OCI-LY1 (cell line): ENCODE measurements at regions not wholly inside any gene's neighbourhood (a gene's known extent, or its start where the extent isn't known, plus 50 kb on each side); places are given as distances from the start of the nearest gene placed in this dataset.

Source experiments
- H2AFZ ChIP-seq: fragments of 200-600 bp; sonication (generic), shearing (Covaris generic); 2 replicates; pipeline ENCODE4 v1.6.0; 2014; ENCODE audit warnings: antibody characterized with exemption, mild to moderate bottlenecking, low read length
- H3F3A ChIP-seq: fragments of 200-600 bp; sonication (generic), shearing (Covaris generic); 2 replicates; pipeline ENCODE4 v1.6.0; 2014; ENCODE audit warnings: mild to moderate bottlenecking, antibody characterized with exemption, low read length, moderate library complexity; ENCODE audit not compliant: insufficient read depth
- H3K27ac ChIP-seq: fragments of 200-600 bp; sonication (generic); 2 replicates; pipeline ENCODE4 v1.5.1; 2014; ENCODE audit warnings: low read length, mixed run types, mild to moderate bottlenecking, low read depth; ENCODE audit not compliant: poor library complexity, severe bottlenecking
- H3K27me3 ChIP-seq: fragments of 200-600 bp; sonication (generic); 2 replicates; pipeline ENCODE4 v1.6.0; 2014; ENCODE audit warnings: antibody characterized with exemption, mild to moderate bottlenecking, low read length, moderate library complexity; ENCODE audit not compliant: insufficient read depth
- H3K36me3 ChIP-seq: fragments of 200-600 bp; sonication (generic); 2 replicates; pipeline ENCODE4 v1.6.1; 2014; ENCODE audit warnings: mild to moderate bottlenecking, antibody characterized with exemption, low read length, moderate library complexity, mixed read lengths; ENCODE audit not compliant: insufficient read depth
- H3K4me1 ChIP-seq: fragments of 200-600 bp; sonication (generic); 2 replicates; pipeline ENCODE4 v1.5.1; 2014; ENCODE audit warnings: mild to moderate bottlenecking, low read length, moderate library complexity; ENCODE audit not compliant: insufficient read depth, severe bottlenecking
- H3K4me2 ChIP-seq: fragments of 200-600 bp; sonication (generic), shearing (Covaris generic); 2 replicates; pipeline ENCODE4 v1.6.1; 2014; ENCODE audit warnings: low read length
- H3K4me3 ChIP-seq: fragments of 200-600 bp; sonication (generic); 2 replicates; pipeline ENCODE4 v1.5.1; 2014; ENCODE audit warnings: low read length, low read depth, mild to moderate bottlenecking, mixed read lengths; ENCODE audit not compliant: poor library complexity, severe bottlenecking
- H3K79me2 ChIP-seq: fragments of 200-600 bp; shearing (Covaris generic); 2 replicates; pipeline ENCODE4 v1.6.1; 2016; ENCODE audit warnings: mixed run types, low read length, mixed read lengths; ENCODE audit not compliant: insufficient read depth
- H3K9ac ChIP-seq: fragments of 200-600 bp; sonication (generic), shearing (Covaris generic); 2 replicates; pipeline ENCODE4 v1.6.1; 2014; ENCODE audit warnings: mild to moderate bottlenecking, low read length, mixed read lengths
- H3K9me2 ChIP-seq: fragments of 200-600 bp; sonication (generic), shearing (Covaris generic); 2 replicates; pipeline ENCODE4 v1.6.1; 2014; ENCODE audit warnings: low read depth, mild to moderate bottlenecking, low read length, mixed read lengths
- H3K9me3 ChIP-seq: fragments of 200-600 bp; shearing (Covaris generic); 2 replicates; pipeline ENCODE4 v1.6.1; 2014; ENCODE audit warnings: low read length, mixed read lengths
- H4K20me1 ChIP-seq: fragments of 200-600 bp; sonication (generic), shearing (Covaris generic); 2 replicates; pipeline ENCODE4 v1.6.0; 2016; ENCODE audit warnings: mild to moderate bottlenecking, low read length; ENCODE audit not compliant: insufficient read depth
- CTCF ChIP-seq: fragments of 200-600 bp; sonication (generic), shearing (Covaris generic); IDR thresholded peaks from 2 replicates; pipeline ENCODE4 v1.5.1; 2017; ENCODE audit warnings: mild to moderate bottlenecking, antibody characterized with exemption, low read length, moderate library complexity, mixed read lengths
- EZH2 ChIP-seq: fragments of 200-600 bp; sonication (generic), shearing (Covaris generic); IDR thresholded peaks from 2 replicates; pipeline ENCODE4 v1.8.0; 2017; ENCODE audit warnings: borderline replicate concordance, mixed run types, mild to moderate bottlenecking, antibody characterized with exemption, low read length, moderate library complexity, mixed read lengths

GRCh38 chr11:15374418-15374817 is 259.7 kb downstream of the INSC start:
- no peak overlapping the region for H3K4me2 ChIP-seq
- no peaks in the 10 kb centered on the region for H4K20me1 ChIP-seq
- no peaks in the 10 kb centered on the region for H3F3A ChIP-seq
- H3K27me3 ChIP-seq = no peaks in the 10 kb centered on the region
- no peaks in the 10 kb centered on the region for H3K9me3 ChIP-seq
- H3K4me1 ChIP-seq = no peaks in the 10 kb centered on the region
- no peak overlapping the region for H3K27ac ChIP-seq
- H2AFZ ChIP-seq = no peak overlapping the region
- H3K9ac ChIP-seq = no peak overlapping the region
- H3K79me2 ChIP-seq = no peaks in the 10 kb centered on the region
- TF ChIP-seq EZH2 = no peak
- TF ChIP-seq CTCF = no peak
- no peaks in the 10 kb centered on the region for H3K36me3 ChIP-seq
- no peaks in the 10 kb centered on the region for H3K9me2 ChIP-seq
- H3K4me3 ChIP-seq = no peak overlapping the region

GRCh38 chr11:15378941-15379340 is 264.2 kb downstream of the INSC start:
- Histone ChIP-seq H3K4me2 (no peak overlapping the region), H3K36me3 (no peaks in the 10 kb centered on the region), H3F3A (no peaks in the 10 kb centered on the region), H3K27me3 (no peaks in the 10 kb centered on the region), H3K9ac (no peak overlapping the region), H3K27ac (no peak overlapping the region), H3K4me1 (no peaks in the 10 kb centered on the region), H3K9me3 (no peaks in the 10 kb centered on the region), H3K4me3 (no peak overlapping the region), H2AFZ (no peak overlapping the region), H3K9me2 (no peaks in the 10 kb centered on the region), H3K79me2 (no peaks in the 10 kb centered on the region), H4K20me1 (no peaks in the 10 kb centered on the region)
- TF ChIP-seq CTCF (no peak), EZH2 (no peak)

GRCh38 chr11:15379483-15379882 is 264.8 kb downstream of the INSC start:
- H3K27me3 ChIP-seq = no peaks in the 10 kb centered on the region
- H3K27ac ChIP-seq = no peak overlapping the region
- no peak overlapping the region for H3K4me2 ChIP-seq
- H3K9ac ChIP-seq = no peak overlapping the region
- TF ChIP-seq EZH2 = no peak
- no peak for TF ChIP-seq CTCF
- H3K4me3 ChIP-seq = no peak overlapping the region
- H3K79me2 ChIP-seq = no peaks in the 10 kb centered on the region
- no peaks in the 10 kb centered on the region for H4K20me1 ChIP-seq
- H3K9me3 ChIP-seq = no peaks in the 10 kb centered on the region
- H3K36me3 ChIP-seq = no peaks in the 10 kb centered on the region
- H3F3A ChIP-seq = no peaks in the 10 kb centered on the region
- H3K9me2 ChIP-seq = no peaks in the 10 kb centered on the region
- H2AFZ ChIP-seq = no peak overlapping the region
- H3K4me1 ChIP-seq = no peaks in the 10 kb centered on the region
